ENCODE measurements at regions not wholly inside any gene's neighbourhood (a gene's known extent, or its start where the extent isn't known, plus 50 kb on each side); places are given as distances from the start of the nearest gene placed in this dataset.

DNA sequence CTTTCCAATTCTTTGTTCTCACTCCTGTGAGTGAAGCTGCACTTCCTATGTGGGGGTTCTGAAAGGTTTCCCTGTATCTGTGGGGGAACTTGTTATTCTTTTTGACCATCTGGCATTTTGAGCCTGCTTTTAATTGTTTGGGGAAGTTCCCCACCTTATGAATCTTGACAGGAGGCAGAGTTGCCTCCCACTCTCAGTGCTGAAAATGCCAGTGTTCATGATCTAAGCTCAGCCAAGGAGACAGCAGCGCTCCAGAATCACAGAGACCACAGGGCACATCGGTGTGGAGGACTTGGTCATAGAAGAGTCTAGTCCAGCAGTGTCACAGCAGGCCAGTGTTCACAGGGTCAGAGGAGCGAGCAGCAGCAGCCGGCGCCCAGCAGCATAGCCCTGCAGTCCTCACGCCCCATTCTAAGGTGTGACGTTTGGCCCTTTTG, 63.8 kb upstream of the PRDX6 start:
- peak; percentile 62 for ATAC-seq
- intact Hi-C loops (cut with DNase I): loop anchor here (10.0 kb wide), 1 partner anchor 668 kb away; no protein-coding TSS in a partner anchor
- no peak for DNase-seq (ENCODE audit: missing footprints)

DNA sequence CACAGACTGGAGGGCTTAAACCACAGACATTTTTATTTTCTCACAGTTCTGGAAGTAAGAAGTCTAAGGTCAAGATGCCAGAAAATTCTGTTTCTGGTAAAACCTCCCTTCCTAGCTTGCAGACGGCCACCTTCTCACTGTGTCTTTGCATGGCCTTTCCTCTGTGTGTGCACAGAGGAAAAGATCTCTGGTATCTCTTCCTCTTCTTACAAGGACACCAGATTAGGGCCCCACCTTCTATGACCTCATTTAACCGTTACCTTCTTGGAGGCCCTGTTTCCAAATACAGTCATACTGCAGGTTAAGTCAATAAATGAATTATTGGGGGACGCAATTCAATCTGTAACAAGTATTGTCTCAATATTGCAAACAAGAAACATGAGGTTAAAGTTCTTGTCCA, 63.0 kb upstream of the PRDX6 start:
- intact Hi-C loops (cut with DNase I): loop anchor here (10.0 kb wide), 1 partner anchor 669 kb away; no protein-coding TSS in a partner anchor
- ATAC-seq: no peak
- DNase-seq (ENCODE audit: missing footprints): no peak

DNA sequence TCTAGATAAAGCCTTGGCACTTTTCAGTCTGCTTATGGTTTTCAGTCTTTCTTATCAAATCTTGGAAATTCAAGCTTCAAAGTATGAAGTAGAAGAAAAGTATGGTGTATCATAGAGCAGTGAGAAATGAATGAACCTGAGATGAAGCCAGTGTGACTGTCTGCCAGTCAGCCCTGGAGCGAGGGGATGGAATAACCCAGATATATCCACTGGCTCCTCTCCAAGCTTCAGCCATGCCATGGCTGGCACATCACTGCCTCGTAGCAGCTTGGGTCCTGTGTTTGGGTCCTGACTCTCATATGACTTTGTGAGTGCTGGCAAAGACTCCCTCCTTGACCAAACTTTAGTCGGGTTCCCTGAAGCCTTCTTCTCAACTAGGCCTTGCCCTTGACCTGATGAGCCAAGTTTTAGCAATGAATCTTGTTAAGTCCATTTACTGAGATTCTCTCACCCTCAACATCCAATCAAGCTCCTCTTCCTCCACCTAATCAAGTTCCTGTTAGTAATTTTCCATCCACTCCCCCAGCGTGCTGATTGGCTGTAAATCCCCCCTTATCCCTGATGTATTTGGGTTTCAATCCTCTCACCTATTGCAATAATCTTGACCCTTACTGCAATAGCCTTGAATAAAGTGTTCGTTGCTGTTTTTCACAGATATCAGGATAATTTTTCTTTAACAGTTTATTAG, 62.5 kb upstream of the PRDX6 start:
- ATAC-seq (peak; percentile 66), DNase-seq (ENCODE audit: missing footprints) (no peak)
- intact Hi-C loops (cut with DNase I): loop anchor here (10.0 kb wide), 1 partner anchor 670 kb away; no protein-coding TSS in a partner anchor

DNA sequence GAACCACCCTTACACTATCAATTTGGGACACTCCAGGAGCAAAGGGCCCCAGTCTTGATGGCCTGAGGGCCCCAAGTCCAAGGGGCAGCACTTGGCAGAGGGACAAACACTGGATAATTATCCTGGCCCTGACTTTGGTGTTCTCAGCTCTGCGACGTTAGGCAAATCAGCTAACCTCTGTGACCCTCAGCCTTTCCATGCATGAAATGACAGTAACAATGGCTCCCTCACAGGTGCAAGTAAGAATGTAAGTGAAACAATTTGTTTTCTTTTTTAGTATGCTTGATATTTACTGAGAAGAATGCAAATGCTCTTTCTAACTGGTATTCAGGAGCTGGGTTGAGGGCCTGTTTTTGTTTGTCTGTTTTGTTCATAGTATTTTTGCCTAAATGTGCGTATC, 61.6 kb upstream of the PRDX6 start:
- intact Hi-C loops (cut with DNase I): loop anchor here (10.0 kb wide), 1 partner anchor 671 kb away; no protein-coding TSS in a partner anchor
- no peak for DNase-seq (ENCODE audit: missing footprints)
- no peak for ATAC-seq

DNA sequence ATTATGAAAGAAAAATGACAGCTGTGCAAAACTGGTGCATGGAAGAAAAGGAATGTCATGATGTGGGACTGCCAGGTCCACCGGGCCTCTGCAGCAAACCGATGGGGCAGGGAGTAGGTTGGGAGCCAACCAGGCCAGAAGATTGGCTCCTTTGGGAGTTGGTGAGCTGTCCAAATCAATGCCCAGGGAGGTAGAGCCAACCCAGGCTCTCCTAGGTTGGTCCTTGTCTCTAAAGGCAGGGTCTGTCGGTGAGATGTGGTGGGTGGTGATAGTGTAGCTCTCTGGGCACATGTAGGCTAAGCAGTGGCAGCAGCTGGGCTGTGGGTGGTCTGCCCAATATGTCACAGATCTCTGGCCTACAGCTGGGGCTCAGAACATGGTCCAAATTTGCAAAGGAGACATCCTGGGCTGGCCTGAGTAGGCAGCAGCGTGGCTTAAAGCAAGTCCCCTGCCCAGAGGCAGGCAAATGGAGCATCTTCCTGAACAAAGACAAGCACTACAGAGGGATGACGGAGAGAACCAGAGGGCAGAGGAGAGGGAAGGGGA, 61.2 kb upstream of the PRDX6 start:
- DNase-seq (ENCODE audit: missing footprints): no peak
- intact Hi-C loops (cut with DNase I): loop anchor here (10.0 kb wide), 1 partner anchor 671 kb away; no protein-coding TSS in a partner anchor
- no peak for ATAC-seq

DNA sequence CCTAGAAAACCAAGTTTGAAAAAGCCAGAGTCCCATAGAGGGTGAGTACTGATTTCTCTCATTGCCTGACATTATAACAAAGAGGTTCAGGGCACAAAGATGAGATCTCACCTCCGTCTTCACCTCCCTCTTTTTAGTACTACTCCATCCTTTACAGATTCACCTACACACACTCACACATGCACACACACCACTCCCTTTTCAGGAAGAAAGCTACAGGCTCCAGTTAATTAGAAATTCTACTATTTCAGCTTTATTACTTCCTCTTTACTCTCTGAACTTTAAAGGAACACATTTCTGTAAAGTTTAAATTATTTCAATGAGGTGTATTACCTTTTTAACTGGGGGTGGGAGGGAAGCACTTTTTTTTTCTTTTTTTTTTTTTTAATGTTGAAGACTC, 59.6 kb upstream of the PRDX6 start:
- intact Hi-C loops (cut with DNase I): loop anchor here (10.0 kb wide), 1 partner anchor 673 kb away; no protein-coding TSS in a partner anchor
- DNase-seq (ENCODE audit: missing footprints): no peak
- no peak for ATAC-seq

DNA sequence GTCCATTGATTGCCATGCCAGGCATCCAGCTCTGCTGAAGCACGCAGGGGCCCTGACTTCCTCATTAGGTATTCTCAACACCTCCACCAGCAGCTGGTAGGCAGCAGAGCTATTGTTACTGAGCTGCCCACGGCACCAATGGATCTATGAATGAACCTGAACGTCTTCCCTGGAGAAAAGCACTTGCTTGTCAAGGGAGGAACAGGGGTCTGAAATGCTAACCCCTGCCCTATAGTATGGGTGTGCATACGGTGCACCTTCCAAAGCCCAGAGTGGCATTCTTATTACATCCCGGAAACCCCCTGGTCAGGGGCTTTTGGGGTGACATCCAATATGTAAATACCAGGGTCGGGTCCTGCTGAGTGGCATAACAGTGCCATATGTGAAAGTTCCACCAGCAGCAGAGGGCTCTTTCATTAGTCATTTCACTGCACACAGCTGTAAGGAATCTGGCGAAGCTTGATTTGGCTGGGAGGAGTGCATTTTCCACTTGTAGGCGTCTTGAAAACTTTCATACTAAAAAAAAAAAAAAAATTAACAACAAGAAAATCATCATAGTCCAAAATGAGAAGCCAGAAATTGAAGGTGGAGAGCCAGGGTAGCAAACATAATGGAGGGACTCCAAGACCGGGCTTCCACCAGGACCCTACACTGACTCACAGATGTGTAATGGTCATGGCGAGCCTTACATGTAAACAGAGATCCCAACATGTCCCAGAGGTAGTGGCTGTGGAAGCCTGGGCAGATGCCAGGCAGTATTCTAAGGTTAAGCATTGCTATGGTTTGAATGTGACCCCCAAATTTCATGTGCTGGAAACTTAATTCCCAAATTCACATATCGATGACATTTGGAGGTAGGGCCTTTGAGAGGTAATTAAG, 58.8 kb upstream of the PRDX6 start:
- DNase-seq (ENCODE audit: missing footprints) (no peak), ATAC-seq (no peak)
- intact Hi-C loops (cut with DNase I): loop anchor here (10.0 kb wide), 1 partner anchor 674 kb away; no protein-coding TSS in a partner anchor

DNA sequence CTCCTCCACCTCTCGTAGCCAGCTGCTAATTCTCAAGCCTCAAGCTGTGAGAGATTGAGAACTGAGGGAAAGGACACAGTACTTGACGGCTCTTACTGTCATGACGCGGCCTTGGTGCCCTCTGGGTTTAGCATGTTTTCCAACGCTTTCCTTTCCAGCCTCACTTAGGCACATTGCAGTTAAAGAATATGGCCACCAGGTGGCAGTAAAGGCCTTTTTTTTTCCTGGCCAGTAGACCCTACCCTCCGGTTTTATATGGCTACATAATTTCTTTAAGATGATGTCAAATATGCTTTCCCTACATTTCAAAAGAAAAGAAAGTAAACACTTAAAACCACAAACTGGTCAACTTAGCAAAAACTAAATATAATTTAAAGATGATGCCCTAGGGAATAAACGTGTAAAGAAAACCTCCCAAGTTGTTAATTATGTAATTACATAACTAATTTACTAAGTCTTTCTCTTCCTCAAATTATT, 56.8 kb upstream of the PRDX6 start:
- DNase-seq (ENCODE audit: missing footprints) (no peak), ATAC-seq (peak; percentile 86)
- intact Hi-C loops (cut with DNase I): loop anchor here (2.0 kb wide), 1 partner anchor 404 kb away; the partner anchor contains the start of genes CENPL and DARS2

DNA sequence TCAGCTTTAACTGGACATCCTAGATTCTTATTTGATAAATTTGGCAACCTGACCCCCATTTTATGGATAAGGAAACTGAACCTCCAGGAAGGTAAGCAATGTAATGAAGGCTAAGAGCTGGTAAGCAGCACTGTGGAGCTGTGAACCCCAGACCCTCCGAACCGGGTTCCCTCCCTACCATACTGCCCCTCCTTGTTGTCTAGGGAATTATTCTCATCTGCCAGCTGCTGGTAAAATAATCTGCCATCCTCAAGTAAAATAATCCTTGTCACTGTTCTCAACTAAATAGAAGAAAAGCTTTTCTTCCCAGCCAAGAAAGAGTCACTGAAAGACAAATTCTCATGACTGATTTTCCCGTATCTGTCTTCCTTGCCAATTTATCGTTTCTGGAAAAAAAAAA, 55.8 kb upstream of the PRDX6 start:
- intact Hi-C loops (cut with DNase I): loop anchor here (2.0 kb wide), 1 partner anchor 404 kb away; the partner anchor contains the start of genes CENPL and DARS2
- ATAC-seq: no peak
- no peak for DNase-seq (ENCODE audit: missing footprints)

DNA sequence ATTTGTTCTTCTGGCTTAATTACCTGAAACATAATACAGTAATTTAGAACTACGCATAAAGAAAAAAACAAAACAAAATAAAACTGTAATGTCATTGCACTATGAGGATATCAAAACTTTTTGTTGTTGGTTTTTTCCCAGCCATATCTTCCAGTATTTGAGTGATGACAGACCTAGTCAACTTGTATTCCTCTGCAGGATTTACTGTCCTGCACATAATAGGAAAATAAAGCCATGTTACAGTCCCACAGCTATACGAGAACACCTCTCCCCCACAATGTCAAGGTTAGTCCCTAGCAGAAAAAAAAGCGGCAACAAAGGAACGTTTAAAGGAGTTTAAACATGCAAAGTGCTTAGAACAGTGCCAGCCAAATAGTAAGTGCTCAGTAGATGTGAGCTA, 55.3 kb upstream of the PRDX6 start:
- ATAC-seq: no peak
- intact Hi-C loops (cut with DNase I): loop anchor here (2.0 kb wide), 1 partner anchor 403 kb away; the partner anchor contains the start of genes CENPL and DARS2
- no peak for DNase-seq (ENCODE audit: missing footprints)

DNA sequence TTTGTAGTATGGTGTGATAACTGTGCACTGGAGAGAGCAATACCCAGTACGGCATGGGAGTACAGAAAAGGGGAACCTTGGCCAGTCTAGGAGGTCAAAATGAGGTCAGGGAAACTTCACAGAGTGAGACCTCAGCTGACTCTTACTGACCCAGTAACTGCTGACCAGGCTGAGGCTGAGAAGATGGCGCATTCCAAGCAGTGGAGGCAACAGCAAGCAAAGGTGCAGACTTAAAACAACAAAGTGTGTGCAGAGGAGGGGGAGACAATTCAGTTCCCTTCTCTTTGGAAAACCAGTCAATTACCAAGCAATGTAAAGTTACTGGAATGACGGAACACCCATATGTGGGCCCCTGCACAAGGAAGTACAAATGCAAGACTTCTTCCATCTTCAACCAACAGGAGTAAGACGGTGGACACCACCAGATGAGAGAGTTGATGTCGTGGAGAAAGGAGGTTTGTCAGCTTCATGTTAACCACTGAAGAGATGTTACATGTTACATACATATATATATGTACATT, 54.6 kb upstream of the PRDX6 start:
- intact Hi-C loops (cut with DNase I): no loop called here
- ATAC-seq (peak; percentile 53), DNase-seq (ENCODE audit: missing footprints) (no peak)

DNA sequence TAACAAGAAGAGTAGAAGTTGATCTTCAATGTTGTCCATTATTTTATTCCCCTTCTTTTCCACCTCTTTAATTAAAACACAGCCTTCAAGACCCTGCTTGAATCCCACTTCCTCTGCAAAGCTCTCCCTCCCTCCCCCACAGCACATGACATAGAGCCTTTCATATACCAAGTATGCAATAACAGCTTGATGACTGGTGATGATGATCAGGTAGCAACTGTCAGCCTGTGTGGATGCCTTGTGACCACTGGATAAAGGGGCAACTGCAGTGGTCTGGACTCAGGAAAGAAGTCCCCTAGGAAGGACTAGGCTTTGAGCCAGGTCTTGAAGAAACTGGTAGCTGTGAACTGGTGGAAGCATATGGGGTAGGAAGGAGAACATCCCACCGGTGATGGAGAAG, 53.8 kb upstream of the PRDX6 start:
- intact Hi-C loops (cut with DNase I): no loop called here
- ATAC-seq (no peak), DNase-seq (ENCODE audit: missing footprints) (no peak)

DNA sequence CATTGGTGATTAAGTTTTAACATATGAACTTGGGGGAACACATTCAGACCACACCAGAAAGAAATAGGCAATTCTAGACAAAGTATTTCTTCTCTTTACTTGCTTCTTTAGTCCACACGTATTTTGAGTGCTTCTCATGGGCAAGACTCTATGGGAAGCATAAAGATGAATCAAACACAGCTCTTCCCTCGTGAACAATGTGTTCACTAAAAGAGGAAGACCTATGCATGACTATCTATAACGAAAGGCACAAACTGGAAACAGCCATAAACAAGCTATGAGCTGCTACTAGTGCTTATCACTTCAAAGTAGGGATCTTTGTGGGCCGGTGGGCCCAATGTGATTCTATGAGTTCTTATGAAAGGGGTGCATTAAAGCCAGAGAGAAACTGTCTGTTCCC, 53.0 kb upstream of the PRDX6 start:
- intact Hi-C loops (cut with DNase I): no loop called here
- ATAC-seq (no peak), DNase-seq (ENCODE audit: missing footprints) (no peak)

DNA sequence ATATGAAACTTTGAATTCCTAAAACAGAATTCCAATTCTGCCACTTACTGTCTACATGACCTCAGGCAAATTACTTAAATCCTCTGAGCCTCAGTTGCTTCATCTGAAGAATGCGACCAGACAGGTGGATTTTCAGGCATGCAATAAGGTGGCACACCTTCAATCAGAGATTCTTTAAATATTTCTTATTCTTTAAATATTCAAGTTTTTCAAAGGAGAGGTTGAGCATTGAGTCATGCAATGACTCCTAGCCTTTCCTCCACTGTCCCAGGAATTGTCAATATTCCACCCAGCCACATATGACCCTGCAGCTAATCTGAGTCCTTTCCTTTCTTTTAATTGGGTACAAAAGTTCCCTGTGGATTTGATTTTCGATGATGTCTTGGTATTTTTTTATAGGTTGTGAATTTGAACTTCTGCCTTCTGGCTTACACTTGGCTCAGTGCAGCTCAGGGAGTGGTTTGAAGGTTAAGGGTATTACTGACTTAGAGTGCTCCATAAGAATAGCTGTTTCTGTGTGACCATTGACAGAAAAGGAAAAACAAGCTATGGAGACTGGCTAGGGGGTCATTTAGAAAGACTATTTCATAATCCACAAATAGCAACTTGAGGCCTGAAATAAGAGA, 52.2 kb upstream of the PRDX6 start:
- intact Hi-C loops (cut with DNase I): no loop called here
- ATAC-seq (no peak), DNase-seq (ENCODE audit: missing footprints) (no peak)

DNA sequence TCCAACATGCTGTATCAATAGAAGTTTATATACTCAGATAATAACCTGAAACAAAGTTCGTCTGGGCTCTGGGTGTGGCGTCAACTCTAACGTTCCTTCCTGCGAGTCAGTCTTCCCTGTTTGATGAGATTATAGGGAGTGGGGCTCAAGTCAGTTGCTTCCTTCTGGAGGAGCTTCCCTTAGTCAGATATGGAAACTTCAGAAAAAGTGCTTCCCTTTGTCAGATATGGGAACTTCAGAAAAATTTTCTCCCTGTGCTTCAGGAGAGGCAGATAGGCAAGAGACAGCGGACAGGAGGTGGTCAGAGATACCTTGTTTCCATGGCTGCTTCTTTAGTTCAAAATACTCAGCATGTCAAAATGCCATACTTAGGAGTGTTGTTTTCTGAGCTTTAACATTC, 51.1 kb upstream of the PRDX6 start:
- DNase-seq (ENCODE audit: missing footprints) (no peak), ATAC-seq (no peak)
- intact Hi-C loops (cut with DNase I): no loop called here

DNA sequence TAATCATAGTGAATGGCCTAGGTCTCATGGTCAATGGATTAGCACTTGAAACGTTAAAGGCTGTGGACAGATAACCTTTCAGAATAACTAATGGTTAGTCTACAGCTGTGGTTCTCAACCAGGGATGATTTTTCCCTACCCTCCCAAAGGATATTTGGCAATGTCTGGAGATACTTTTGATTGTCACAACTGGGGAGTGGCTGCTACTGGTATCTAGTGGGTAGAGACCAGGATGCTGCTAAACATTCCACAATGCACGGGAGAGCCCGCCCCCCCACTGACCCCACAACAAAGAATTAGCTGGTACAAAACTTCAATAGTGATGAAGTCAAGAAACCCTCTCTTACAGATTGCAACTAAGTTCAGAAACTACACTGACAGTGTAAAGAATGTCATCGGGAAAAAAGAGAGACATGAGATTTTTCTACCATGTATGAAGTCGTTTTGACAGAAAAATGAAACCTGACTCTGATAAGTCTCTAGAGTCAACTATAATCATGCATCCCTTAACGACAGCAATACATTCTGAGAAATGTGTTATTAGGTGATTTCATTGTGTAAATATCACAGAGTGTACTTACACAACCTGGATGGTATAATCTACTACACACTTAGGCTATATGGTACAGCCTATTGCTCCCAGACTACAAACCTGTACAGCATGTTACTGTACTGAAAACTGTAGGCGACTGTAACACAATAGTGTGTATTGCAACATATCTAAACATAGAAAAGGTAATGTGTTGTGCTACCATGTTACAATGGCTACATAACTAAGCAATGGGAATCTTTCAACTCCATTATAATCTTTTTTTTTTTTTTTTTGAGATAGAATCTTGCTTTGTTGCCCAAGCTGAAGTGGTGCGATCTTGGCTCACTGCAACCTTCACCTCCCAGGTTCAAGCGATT, 49.7 kb upstream of the PRDX6 start:
- DNase-seq (ENCODE audit: missing footprints) (no peak), ATAC-seq (no peak)
- intact Hi-C loops (cut with DNase I): no loop called here
